Kidney (tissue), 13 donors: ENCODE measurements at regions not wholly inside any gene's neighbourhood (a gene's known extent, or its start where the extent isn't known, plus 50 kb on each side); places are given as distances from the start of the nearest gene placed in this dataset.

Experiments
- DNase-seq, 5 donors: peaks; one replicate each; pipeline ENCODE4 v3.0.0-alpha.2; 2013 to 2020
- FAIRE-seq: peaks from 2 replicates; lab custom pipeline; 2012; peaks lifted over from hg19 to GRCh38; lab: Jason Lieb, UNC
- H3K27ac ChIP-seq, 2 donors: one replicate each; pipeline ENCODE4 v1.7.0; 2013; ENCODE audit warnings: low read depth in 2 of 2, low read length in 2 of 2, inconsistent platforms in 1 of 2
- H3K27me3 ChIP-seq: one replicate; pipeline ENCODE4 v1.7.1; 2013; ENCODE audit warnings: low read length, inconsistent platforms; ENCODE audit not compliant: control insufficient read depth, insufficient read depth
- H3K36me3 ChIP-seq, 3 donors: one replicate each; pipeline versions ENCODE4 v1.7.0 to v1.7.1; 2013; ENCODE audit warnings: low read length in 3 of 3, control low read depth in 1 of 3, inconsistent platforms in 1 of 3; ENCODE audit not compliant: insufficient read depth in 3 of 3, control insufficient read depth in 2 of 3
- H3K4me1 ChIP-seq, 3 donors: one replicate each; pipeline versions ENCODE4 v1.7.0 to v1.7.1; 2013; ENCODE audit warnings: low read length in 3 of 3, inconsistent platforms in 1 of 3, low read depth in 1 of 3; ENCODE audit not compliant: control insufficient read depth in 2 of 3, insufficient read depth in 2 of 3
- H3K4me3 ChIP-seq, 3 donors: one replicate each; pipeline versions ENCODE4 v1.7.0 to v1.8.1; 2013; ENCODE audit warnings: low read length in 3 of 3, control low read depth in 1 of 3, inconsistent platforms in 1 of 3
- H3K9ac ChIP-seq, 3 donors: one replicate each; pipeline versions ENCODE4 v1.7.0 to v1.7.1; 2013; ENCODE audit warnings: low read length in 3 of 3, control low read depth in 1 of 3, inconsistent platforms in 1 of 3
- H3K9me3 ChIP-seq, 3 donors: one replicate each; pipeline versions ENCODE4 v1.7.0 to v1.7.1; 2013; ENCODE audit warnings: low read length in 3 of 3, control low read depth in 1 of 3, inconsistent platforms in 1 of 3; ENCODE audit not compliant: control insufficient read depth in 2 of 3, insufficient read depth in 1 of 3
- intact Hi-C: fragments of 100-400 bp; cut with DNase I; formaldehyde crosslinking; loops from one replicate; pipeline ENCODE4 v1.11.1; 2022
- TF ChIP-seq, protein P1 (sequence below): IDR thresholded peaks from 3 replicates; pipeline ENCODE4 v1.5.1; 2012; ENCODE audit warnings: mild to moderate bottlenecking, moderate library complexity, borderline replicate concordance; ENCODE audit not compliant: insufficient read depth; ENCODE audit errors: extremely low read depth
- donor health status: control.
- donor health status: control.
- donor health status: control.
- donor health status: control.
- donor health status: control.
- donor health status: DM: yes; HTN: yes; CAD: no.
- donor health status: Normal renal cell carcinoma (clear cell type).

DNA sequence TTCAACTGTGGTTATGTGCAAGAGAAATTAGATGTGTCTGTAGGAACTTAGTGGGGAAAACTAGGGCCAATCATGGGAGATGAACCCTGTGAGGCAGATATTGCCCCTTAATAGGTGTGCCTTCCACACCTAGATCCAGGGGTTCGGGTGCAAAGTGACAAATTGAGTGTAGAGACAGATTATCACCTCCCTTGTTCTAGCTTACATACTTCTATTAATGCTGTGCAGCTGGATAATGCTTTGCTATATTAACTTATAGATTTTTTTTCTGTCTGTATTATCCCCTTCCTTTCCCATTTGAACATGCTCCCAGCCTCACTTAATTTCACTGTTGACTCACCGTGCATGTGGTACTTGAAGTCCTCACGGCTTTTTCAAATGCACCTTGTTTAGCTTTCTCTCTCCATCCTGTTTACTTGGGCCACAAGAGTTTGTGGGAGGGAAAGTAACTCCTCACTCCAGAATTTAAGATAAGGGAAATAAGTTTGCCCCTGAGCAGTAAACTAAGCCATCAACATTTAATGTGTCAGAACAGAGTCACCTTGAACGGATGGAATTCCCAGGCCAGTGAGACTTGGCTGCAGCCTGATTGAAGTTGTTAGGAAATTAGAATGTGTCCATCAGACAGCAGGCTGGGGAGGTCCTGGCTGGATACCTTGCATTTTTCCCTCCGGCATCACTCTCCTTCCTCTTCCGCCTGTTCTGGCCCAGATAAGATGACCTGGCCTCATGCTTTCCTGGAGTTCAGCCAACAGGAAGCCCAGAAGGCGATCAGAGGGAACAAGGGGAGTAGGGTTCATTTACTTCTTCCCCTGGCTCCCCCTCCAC is 478.4 kb downstream of the BCOR start:
- H3K9ac ChIP-seq: no peak overlapping the region
- no peaks in the 10 kb centered on the region for H3K9me3 ChIP-seq
- FAIRE-seq (no peak), DNase-seq (peak in 3 of 5 donors; percentile 23 to 68 (median 38))
- no peaks in the 10 kb centered on the region for H3K27me3 ChIP-seq
- intact Hi-C loops: no loop called here
- peaks cover 0 to 2% (median 0%) of the 10 kb centered on the region in 3 donors for H3K4me1 ChIP-seq
- H3K4me3 ChIP-seq: no peak overlapping the region
- TF ChIP-seq, protein P1, sequence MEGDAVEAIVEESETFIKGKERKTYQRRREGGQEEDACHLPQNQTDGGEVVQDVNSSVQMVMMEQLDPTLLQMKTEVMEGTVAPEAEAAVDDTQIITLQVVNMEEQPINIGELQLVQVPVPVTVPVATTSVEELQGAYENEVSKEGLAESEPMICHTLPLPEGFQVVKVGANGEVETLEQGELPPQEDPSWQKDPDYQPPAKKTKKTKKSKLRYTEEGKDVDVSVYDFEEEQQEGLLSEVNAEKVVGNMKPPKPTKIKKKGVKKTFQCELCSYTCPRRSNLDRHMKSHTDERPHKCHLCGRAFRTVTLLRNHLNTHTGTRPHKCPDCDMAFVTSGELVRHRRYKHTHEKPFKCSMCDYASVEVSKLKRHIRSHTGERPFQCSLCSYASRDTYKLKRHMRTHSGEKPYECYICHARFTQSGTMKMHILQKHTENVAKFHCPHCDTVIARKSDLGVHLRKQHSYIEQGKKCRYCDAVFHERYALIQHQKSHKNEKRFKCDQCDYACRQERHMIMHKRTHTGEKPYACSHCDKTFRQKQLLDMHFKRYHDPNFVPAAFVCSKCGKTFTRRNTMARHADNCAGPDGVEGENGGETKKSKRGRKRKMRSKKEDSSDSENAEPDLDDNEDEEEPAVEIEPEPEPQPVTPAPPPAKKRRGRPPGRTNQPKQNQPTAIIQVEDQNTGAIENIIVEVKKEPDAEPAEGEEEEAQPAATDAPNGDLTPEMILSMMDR: no peak
- peak overlapping the region in 1 of 2 donors; percentile 37 for H3K27ac ChIP-seq
- no peaks in the 10 kb centered on the region for H3K36me3 ChIP-seq

DNA sequence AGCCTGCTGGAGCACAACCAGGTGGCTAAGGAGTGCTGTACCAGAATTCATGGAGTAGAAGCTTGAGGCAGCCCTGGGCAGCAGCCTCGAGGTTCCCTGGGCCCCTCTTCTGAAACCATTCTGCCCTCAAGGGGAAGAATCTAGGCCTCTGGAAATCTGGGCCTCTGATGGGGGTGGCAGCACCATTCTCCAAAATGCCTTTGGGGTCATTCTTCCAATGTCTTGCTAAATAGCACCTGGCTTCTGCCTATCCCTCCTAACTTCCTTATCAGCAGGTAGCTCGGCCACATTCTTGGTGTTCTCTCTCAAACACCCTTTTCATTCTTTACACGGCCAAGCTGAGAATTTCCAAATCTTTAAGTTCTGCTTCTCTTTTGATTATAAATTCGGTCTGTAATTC is 473.6 kb downstream of the BCOR start:
- intact Hi-C loops: no loop called here
- H3K36me3 ChIP-seq: no peaks in the 10 kb centered on the region
- DNase-seq: no peak
- TF ChIP-seq, protein P1: no peak
- no peak overlapping the region for H3K9ac ChIP-seq
- H3K27ac ChIP-seq: no peak overlapping the region
- H3K4me3 ChIP-seq: no peak overlapping the region
- H3K9me3 ChIP-seq: no peaks in the 10 kb centered on the region
- FAIRE-seq: no peak
- H3K27me3 ChIP-seq: no peaks in the 10 kb centered on the region
- H3K4me1 ChIP-seq: no peaks in the 10 kb centered on the region

DNA sequence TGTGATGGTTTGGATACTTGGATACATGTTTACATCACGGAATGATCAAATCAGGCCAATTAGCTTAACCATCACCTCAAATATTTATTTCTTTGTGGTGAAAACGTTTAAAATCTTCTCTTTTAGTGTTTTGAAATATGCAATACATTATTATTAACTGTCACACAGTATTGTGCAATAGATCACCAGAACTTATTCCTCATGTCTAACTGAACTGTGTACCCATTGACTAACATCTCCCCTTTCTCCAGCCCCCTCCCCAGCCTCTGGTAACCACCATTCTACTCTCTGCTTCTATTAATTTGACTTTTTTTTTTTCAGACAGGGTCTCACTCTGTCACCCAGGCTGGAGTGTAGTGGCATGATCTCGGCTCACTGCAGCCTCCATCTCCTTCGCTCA is 471.9 kb downstream of the BCOR start:
- no peaks in the 10 kb centered on the region for H3K9me3 ChIP-seq
- intact Hi-C loops: no loop called here
- FAIRE-seq: no peak
- TF ChIP-seq, protein P1: no peak
- no peak overlapping the region for H3K4me3 ChIP-seq
- no peaks in the 10 kb centered on the region for H3K4me1 ChIP-seq
- no peaks in the 10 kb centered on the region for H3K36me3 ChIP-seq
- DNase-seq: no peak
- no peak overlapping the region for H3K9ac ChIP-seq
- no peaks in the 10 kb centered on the region for H3K27me3 ChIP-seq
- H3K27ac ChIP-seq: no peak overlapping the region
